Sigmoid colon (tissue), 6 donors: ENCODE measurements at regions not wholly inside any gene's neighbourhood (a gene's known extent, or its start where the extent isn't known, plus 50 kb on each side); places are given as distances from the start of the nearest gene placed in this dataset.

Experiments used
- DNase-seq: peaks from one replicate; pipeline ENCODE4 v3.0.0-alpha.2; 2019
- H3K27ac ChIP-seq, 4 donors: fragments of 200-600 bp; sonication (generic); one replicate each; pipeline ENCODE4 v1.5.1; 2016 to 2019; ENCODE audit warnings: mild to moderate bottlenecking in 1 of 4
- H3K27me3 ChIP-seq, 3 donors: fragments of 200-600 bp; sonication (generic); one replicate each; pipeline ENCODE4 v1.5.1; 2019; ENCODE audit warnings: mild to moderate bottlenecking in 1 of 3
- H3K36me3 ChIP-seq, 4 donors: fragments of 200-600 bp; sonication (generic); one replicate each; pipeline ENCODE4 v1.5.1; 2016 to 2019
- H3K4me1 ChIP-seq, 4 donors: fragments of 200-600 bp; sonication (generic); one replicate each; pipeline ENCODE4 v1.5.1; 2017 to 2019
- H3K4me3 ChIP-seq, 4 donors: fragments of 200-600 bp; sonication (generic); one replicate each; pipeline ENCODE4 v1.5.1; 2017 to 2019; ENCODE audit warnings: mild to moderate bottlenecking in 2 of 4, moderate library complexity in 1 of 4
- H3K9me3 ChIP-seq, 4 donors: fragments of 200-600 bp in 3 of 4; sonication (generic) in 3 of 4; one replicate each; pipeline versions ENCODE4 v1.5.1 to v1.6.1; 2013 to 2019
- CTCF ChIP-seq, 4 experiments: fragments of 450-650 bp in 3 of 4; fragments of 200-600 bp in 1 of 4; IDR thresholded peaks; one replicate each; pipeline ENCODE4 v1.5.1; 2016 to 2019; ENCODE audit warnings: antibody characterized with exemption in 4 of 4, mild to moderate bottlenecking in 3 of 4, moderate library complexity in 2 of 4
- EP300 ChIP-seq, 4 donors: sonication (generic); formaldehyde crosslinking; IDR thresholded peaks; one replicate each; pipeline ENCODE4 v1.6.1; 2017; ENCODE audit warnings: antibody characterized with exemption in 4 of 4
- POLR2A ChIP-seq, 2 donors: fragments of 450-650 bp; IDR thresholded peaks; one replicate each; pipeline ENCODE4 v1.6.1; 2016; ENCODE audit warnings: antibody characterized with exemption in 2 of 2, mild to moderate bottlenecking in 2 of 2, moderate library complexity in 2 of 2
- POLR2AphosphoS5 ChIP-seq, 4 donors: sonication (generic); formaldehyde crosslinking; IDR thresholded peaks; one replicate each; pipeline ENCODE4 v1.6.1; 2017; ENCODE audit warnings: antibody characterized with exemption in 4 of 4
- WGBS, 2 donors: extraction: QIAGEN DNeasy Blood & Tissue Kit; methylation state at CpG; one replicate each; pipeline ENCODE4 v1.1.7; 2013; 5-methylcytosine and 5-hydroxymethylcytosine counted together
- intact Hi-C: fragments of 100-400 bp; cut with DNase I; formaldehyde crosslinking; loops from one replicate; pipeline ENCODE4 v1.15.1; 2023
- donor health status: healthy with polysubstance abuse.
- donor health status: healthy.

- WGBS, 2 donors: 59 to 65% methylated on average over 9 of the region's 9 CpGs
- H3K4me1 ChIP-seq: no peaks in the 10 kb centered on the region
- H3K9me3 ChIP-seq: no peaks in the 10 kb centered on the region
- no peak overlapping the region for H3K27ac ChIP-seq
- H3K27me3 ChIP-seq: no peaks in the 10 kb centered on the region
- no peak for DNase-seq
- H3K36me3 ChIP-seq: no peaks in the 10 kb centered on the region
- TF ChIP-seq POLR2A (IDR thresholded peaks at IDR 0.05) (no peak), EP300 (IDR thresholded peaks at IDR 0.05) (no peak), CTCF (IDR thresholded peaks at IDR 0.05) (no peak), POLR2AphosphoS5 (IDR thresholded peaks at IDR 0.05) (no peak)
- no peak overlapping the region for H3K4me3 ChIP-seq
- intact Hi-C loops: no loop called here
These were observed 815.5 kb upstream of the RBFOX1 start for GRCh38 chr16:6517020-6517720.

- 86 to 89% methylated on average over 2 of the region's 2 CpGs for WGBS, 2 donors
- no peaks in the 10 kb centered on the region for H3K36me3 ChIP-seq
- H3K4me3 ChIP-seq: no peak overlapping the region
- no peak for DNase-seq
- H3K27me3 ChIP-seq: no peaks in the 10 kb centered on the region
- no peaks in the 10 kb centered on the region for H3K9me3 ChIP-seq
- H3K4me1 ChIP-seq: no peaks in the 10 kb centered on the region
- intact Hi-C loops: no loop called here
- no peak for TF ChIP-seq CTCF (IDR thresholded peaks at IDR 0.05)
- TF ChIP-seq POLR2AphosphoS5 (IDR thresholded peaks at IDR 0.05): no peak
- TF ChIP-seq EP300 (IDR thresholded peaks at IDR 0.05): no peak
- no peak for TF ChIP-seq POLR2A (IDR thresholded peaks at IDR 0.05)
- H3K27ac ChIP-seq: no peak overlapping the region
These were observed 820.1 kb upstream of the RBFOX1 start for GRCh38 chr16:6512512-6512911.

GRCh38 chr16:6510261-6510660 is 822.4 kb upstream of the RBFOX1 start:
- 82 to 91% methylated on average over 7 of the region's 7 CpGs for WGBS, 2 donors
- H3K27me3 ChIP-seq: no peaks in the 10 kb centered on the region
- TF ChIP-seq POLR2A (IDR thresholded peaks at IDR 0.05): no peak
- no peak for TF ChIP-seq EP300 (IDR thresholded peaks at IDR 0.05)
- no peak for TF ChIP-seq CTCF (IDR thresholded peaks at IDR 0.05)
- TF ChIP-seq POLR2AphosphoS5 (IDR thresholded peaks at IDR 0.05): no peak
- intact Hi-C loops: no loop called here
- no peaks in the 10 kb centered on the region for H3K9me3 ChIP-seq
- H3K4me3 ChIP-seq: no peak overlapping the region
- no peaks in the 10 kb centered on the region for H3K4me1 ChIP-seq
- no peak for DNase-seq
- no peaks in the 10 kb centered on the region for H3K36me3 ChIP-seq
- no peak overlapping the region for H3K27ac ChIP-seq

GRCh38 chr16:6499413-6499812 is 833.2 kb upstream of the RBFOX1 start:
- no peak overlapping the region for H3K27ac ChIP-seq
- no peaks in the 10 kb centered on the region for H3K36me3 ChIP-seq
- no peaks in the 10 kb centered on the region for H3K4me1 ChIP-seq
- intact Hi-C loops: no loop called here
- no peak for DNase-seq
- H3K9me3 ChIP-seq: no peaks in the 10 kb centered on the region
- H3K27me3 ChIP-seq: no peaks in the 10 kb centered on the region
- TF ChIP-seq EP300 (IDR thresholded peaks at IDR 0.05) (no peak), CTCF (IDR thresholded peaks at IDR 0.05) (no peak), POLR2A (IDR thresholded peaks at IDR 0.05) (no peak), POLR2AphosphoS5 (IDR thresholded peaks at IDR 0.05) (no peak)
- no peak overlapping the region for H3K4me3 ChIP-seq
- 59 to 62% methylated on average over 2 of the region's 2 CpGs for WGBS, 2 donors

GRCh38 chr16:6498858-6499257 is 833.8 kb upstream of the RBFOX1 start:
- Histone ChIP-seq H3K27ac (no peak overlapping the region), H3K9me3 (no peaks in the 10 kb centered on the region), H3K36me3 (no peaks in the 10 kb centered on the region), H3K4me1 (no peaks in the 10 kb centered on the region), H3K4me3 (no peak overlapping the region), H3K27me3 (no peaks in the 10 kb centered on the region)
- DNase-seq: no peak
- TF ChIP-seq POLR2AphosphoS5 (IDR thresholded peaks at IDR 0.05): no peak
- no peak for TF ChIP-seq POLR2A (IDR thresholded peaks at IDR 0.05)
- TF ChIP-seq CTCF (IDR thresholded peaks at IDR 0.05): no peak
- TF ChIP-seq EP300 (IDR thresholded peaks at IDR 0.05): no peak
- WGBS, 2 donors: 18 to 68% methylated on average over 4 of the region's 4 CpGs
- intact Hi-C loops: no loop called here
